ENCODE measurements at regions not wholly inside any gene's neighbourhood (a gene's known extent, or its start where the extent isn't known, plus 50 kb on each side); places are given as distances from the start of the nearest gene placed in this dataset.

DNA sequence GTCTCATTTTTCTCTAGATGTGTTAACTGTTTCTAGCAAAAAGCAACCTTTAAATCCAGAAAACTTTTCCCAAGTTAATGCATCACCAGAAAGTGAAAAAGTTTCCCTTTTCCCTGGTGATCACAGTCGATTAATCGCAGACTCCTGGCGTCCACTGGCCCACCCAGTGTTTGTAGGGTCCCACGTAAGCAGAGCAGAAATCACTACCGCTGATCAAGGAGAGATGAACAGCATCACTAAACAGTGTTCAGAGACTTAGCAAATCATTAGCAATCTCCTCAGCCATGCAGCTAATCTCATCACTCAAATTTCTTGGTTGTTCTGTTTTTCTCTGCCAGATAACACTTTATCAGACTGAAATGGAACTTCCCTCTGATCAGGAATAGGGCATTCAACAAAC lies 184.2 kb downstream of the EFNB2 start:
- no peaks in the 10 kb centered on the region for H3K9me3 Mint-ChIP-seq
- no peak for DNase-seq
- no peak overlapping the region for H3K4me3 Mint-ChIP-seq
- H3K4me1 Mint-ChIP-seq (ENCODE audit: low read depth), result peaks cover 14% of the 10 kb centered on the region; the same call in 1 of the 2 replicates
- no peaks in the 10 kb centered on the region for H3K36me3 Mint-ChIP-seq (ENCODE audit: low read depth)
- H3K27me3 Mint-ChIP-seq (ENCODE audit: insufficient read depth), result peaks cover 26% of the 10 kb centered on the region
- H3K27ac Mint-ChIP-seq, result no peak overlapping the region
- TF ChIP-seq, protein P1, sequence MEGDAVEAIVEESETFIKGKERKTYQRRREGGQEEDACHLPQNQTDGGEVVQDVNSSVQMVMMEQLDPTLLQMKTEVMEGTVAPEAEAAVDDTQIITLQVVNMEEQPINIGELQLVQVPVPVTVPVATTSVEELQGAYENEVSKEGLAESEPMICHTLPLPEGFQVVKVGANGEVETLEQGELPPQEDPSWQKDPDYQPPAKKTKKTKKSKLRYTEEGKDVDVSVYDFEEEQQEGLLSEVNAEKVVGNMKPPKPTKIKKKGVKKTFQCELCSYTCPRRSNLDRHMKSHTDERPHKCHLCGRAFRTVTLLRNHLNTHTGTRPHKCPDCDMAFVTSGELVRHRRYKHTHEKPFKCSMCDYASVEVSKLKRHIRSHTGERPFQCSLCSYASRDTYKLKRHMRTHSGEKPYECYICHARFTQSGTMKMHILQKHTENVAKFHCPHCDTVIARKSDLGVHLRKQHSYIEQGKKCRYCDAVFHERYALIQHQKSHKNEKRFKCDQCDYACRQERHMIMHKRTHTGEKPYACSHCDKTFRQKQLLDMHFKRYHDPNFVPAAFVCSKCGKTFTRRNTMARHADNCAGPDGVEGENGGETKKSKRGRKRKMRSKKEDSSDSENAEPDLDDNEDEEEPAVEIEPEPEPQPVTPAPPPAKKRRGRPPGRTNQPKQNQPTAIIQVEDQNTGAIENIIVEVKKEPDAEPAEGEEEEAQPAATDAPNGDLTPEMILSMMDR (IDR thresholded peaks at IDR 0.05), result no peak

DNA sequence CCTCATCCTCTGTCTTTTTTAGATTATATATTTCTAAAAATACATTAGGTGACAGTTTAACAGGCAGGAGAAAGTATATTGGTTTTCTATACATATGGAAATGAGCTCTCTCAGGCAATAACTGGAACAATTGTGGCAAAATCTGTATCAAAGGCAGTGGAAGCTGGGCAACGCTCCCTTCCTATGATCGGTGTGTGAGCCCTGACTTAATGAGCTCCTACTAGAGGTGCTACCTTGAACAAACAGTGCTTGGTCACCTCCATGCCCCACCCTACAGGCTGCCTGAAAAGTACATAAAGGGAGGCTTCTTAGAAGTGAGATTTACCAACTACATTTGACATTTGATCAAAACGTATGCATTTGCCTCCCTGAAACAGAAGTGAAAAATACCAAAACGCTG lies 185.3 kb downstream of the EFNB2 start:
- DNase-seq, result no peak
- no peak overlapping the region for H3K4me3 Mint-ChIP-seq
- H3K4me1 Mint-ChIP-seq (ENCODE audit: low read depth), result peaks cover 14% of the 10 kb centered on the region; the same call in 1 of the 2 replicates
- H3K27ac Mint-ChIP-seq, result no peak overlapping the region
- peaks cover 26% of the 10 kb centered on the region for H3K27me3 Mint-ChIP-seq (ENCODE audit: insufficient read depth)
- H3K36me3 Mint-ChIP-seq (ENCODE audit: low read depth), result no peaks in the 10 kb centered on the region
- TF ChIP-seq, protein P1 (IDR thresholded peaks at IDR 0.05), result no peak
- H3K9me3 Mint-ChIP-seq, result no peaks in the 10 kb centered on the region

DNA sequence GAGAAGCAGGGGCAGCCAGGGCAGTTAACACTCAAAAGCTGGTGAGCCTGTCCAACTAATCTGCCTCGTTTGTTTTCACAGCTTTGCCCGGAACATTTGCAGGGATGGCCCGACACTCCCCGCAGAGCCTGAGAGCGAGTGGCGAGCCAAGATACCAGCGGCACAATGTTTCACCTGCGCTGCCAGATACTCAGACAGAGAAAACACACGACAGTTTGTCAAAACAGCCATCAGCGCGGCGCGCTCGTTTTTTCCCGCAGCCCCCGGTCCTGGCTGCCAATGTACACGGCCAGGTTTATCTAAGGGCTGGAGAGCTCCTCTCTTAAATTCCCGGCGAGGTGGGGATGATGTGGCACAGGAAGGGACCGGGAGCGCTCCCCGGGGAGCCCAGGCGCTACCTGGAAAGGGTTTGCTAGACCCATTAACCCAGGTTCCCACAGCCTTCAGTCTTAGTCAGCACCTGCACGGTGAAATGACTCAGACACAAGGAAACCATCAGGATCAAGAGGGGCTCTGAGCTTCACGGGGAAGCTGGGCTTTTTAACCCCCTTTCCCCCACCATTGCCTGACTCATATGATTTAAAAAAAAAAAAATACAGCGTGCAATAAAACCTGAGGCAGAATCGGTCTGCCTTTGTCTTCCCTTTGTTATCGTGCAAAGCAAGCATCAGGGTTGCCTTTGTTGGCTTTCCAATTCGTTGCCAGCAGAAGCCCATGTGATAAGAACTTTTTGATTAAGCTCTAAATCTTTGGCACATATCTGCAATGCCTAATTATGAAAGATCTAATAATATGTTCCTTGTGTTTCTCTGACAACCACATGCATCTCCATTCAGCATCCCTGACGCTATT lies 186.2 kb downstream of the EFNB2 start:
- H3K27ac Mint-ChIP-seq, result no peak overlapping the region
- H3K27me3 Mint-ChIP-seq (ENCODE audit: insufficient read depth), result peaks cover 25% of the 10 kb centered on the region
- TF ChIP-seq, protein P1 (IDR thresholded peaks at IDR 0.05), result no peak
- H3K9me3 Mint-ChIP-seq, result no peaks in the 10 kb centered on the region
- no peaks in the 10 kb centered on the region for H3K36me3 Mint-ChIP-seq (ENCODE audit: low read depth)
- DNase-seq, result no peak
- no peak overlapping the region for H3K4me3 Mint-ChIP-seq
- peaks cover 14% of the 10 kb centered on the region; the same call in 1 of the 2 replicates for H3K4me1 Mint-ChIP-seq (ENCODE audit: low read depth)

DNA sequence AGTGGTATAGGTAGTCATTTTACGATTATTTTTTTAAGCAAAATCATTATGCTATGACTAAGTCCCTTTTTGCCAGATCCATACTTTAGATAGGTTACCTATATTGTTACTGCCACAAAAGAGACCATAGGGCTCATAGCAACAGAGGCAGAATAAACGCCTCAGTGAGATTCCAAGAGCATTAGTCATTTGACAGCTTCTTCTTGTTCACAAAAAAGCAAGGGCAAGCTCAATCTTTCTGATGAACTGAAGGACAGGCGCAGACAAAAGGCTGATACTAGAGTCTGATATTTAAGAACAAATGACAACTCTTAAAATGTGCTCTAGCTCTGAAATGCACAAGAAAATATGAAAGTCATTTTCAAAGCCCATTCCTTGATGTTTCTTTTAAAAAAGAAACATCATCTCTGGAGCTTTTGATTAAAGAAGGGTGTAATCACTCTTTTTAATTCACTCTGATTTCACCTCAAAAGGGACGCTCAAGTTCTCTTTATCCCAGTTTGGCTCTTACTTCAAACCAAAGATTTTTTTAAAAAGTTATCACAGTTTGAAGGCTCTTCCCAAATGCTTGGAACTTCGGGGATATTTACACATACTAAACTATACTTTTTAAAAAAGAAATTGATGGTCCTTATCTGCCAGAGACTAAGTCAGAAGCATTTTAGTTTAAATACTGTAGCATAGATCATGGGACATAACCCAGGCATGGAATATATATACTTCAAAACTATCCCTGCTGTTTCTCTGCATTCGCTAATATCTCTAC lies 187.2 kb downstream of the EFNB2 start:
- H3K27me3 Mint-ChIP-seq (ENCODE audit: insufficient read depth), result peaks cover 22% of the 10 kb centered on the region
- no peaks in the 10 kb centered on the region for H3K9me3 Mint-ChIP-seq
- H3K4me1 Mint-ChIP-seq (ENCODE audit: low read depth), result peaks cover 14% of the 10 kb centered on the region; the same call in 1 of the 2 replicates
- DNase-seq, result no peak
- H3K4me3 Mint-ChIP-seq, result no peak overlapping the region
- TF ChIP-seq, protein P1 (IDR thresholded peaks at IDR 0.05), result no peak
- no peaks in the 10 kb centered on the region for H3K36me3 Mint-ChIP-seq (ENCODE audit: low read depth)
- no peak overlapping the region for H3K27ac Mint-ChIP-seq

DNA sequence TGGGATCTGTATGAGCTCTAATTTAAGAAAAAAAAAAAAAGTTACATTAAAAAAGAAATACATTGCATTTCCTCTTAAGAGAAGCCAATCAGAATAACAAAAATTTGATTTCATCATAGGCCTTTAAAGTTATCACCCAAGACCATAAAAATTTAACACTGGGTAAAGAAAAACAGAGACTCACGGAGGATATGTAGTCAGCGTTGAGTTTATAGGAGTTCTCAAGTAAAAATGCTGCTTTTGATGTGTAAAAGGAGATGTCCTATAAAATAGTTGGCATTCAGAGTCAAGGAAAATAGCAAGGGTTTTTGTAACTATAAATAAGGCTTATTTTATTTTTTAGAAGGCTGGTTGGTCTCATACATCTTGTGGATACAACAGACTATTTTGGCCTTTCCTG lies 191.1 kb downstream of the EFNB2 start:
- DNase-seq, result no peak
- TF ChIP-seq, protein P1 (IDR thresholded peaks at IDR 0.05), result no peak
- Mint-ChIP-seq H3K4me3 (no peak overlapping the region), H3K27me3 (ENCODE audit: insufficient read depth) (peaks cover 9% of the 10 kb centered on the region), H3K9me3 (peaks cover 14% of the 10 kb centered on the region), H3K27ac (no peak overlapping the region), H3K4me1 (ENCODE audit: low read depth) (peaks cover 14% of the 10 kb centered on the region; the same call in 1 of the 2 replicates), H3K36me3 (ENCODE audit: low read depth) (peaks cover 6% of the 10 kb centered on the region; the same call in 1 of the 2 replicates)
